ENCODE measurements at regions not wholly inside any gene's neighbourhood (a gene's known extent, or its start where the extent isn't known, plus 50 kb on each side); places are given as distances from the start of the nearest gene placed in this dataset.

DNA sequence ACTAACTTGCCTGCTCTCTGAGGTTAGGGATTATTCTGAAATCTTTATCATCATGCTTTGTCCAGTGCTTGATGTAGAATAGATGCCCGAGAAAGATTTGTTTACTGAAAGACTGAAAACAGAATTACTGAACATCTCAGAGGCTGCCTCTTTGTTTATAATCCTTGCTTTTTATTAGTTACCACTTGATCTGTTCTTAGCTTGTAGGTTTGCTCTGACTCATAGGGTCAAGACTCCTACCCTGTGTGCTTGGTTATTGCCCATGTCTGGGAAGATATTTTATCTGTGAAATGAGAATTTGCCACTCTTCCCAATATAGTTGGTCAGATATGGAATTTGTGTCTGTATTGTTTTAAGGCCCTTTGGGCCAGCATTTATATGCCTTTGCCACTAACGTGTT is 675.3 kb downstream of the DIAPH3 start:
- no peaks in the 10 kb centered on the region for H3K9me3 ChIP-seq
- H3K4me3 Mint-ChIP-seq, result no peak overlapping the region

DNA sequence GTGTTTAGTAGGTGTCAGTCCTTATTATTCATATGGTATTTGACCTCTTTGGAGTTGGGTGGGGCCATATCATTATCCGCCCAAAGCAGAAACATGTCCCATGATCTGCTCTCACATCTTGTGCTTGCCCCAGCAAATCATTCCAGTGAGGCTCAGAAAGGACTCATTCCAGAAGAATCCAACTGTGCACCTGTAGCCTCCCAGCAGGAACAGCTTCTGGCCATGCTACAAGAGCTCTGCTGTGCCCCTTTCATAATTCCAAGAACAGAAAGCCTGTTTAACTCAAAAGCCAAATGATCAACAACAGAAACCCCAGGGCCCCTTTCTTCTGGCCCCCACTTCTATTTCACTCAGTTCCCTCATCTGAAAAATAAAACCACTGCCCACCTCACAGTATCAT is 673.1 kb downstream of the DIAPH3 start:
- WGBS (ENCODE audit: insufficient coverage), result 100% methylated on average over 1 of the region's 1 CpG
- Histone ChIP-seq H3K4me3 (ENCODE audit: control insufficient read depth in 1 of 2, extremely low read depth in 1 of 2, low read length in 1 of 2) (no peak overlapping the region), H3K36me3 (ENCODE audit: control insufficient read depth in 2 of 2, extremely low read depth in 1 of 2, insufficient read depth in 1 of 2, low read length in 1 of 2) (no peaks in the 10 kb centered on the region), H3K4me1 (ENCODE audit: control insufficient read depth in 1 of 2, extremely low read depth in 1 of 2, insufficient read depth in 2 of 2, low read length in 2 of 2) (no peaks in the 10 kb centered on the region), H3K27ac (ENCODE audit: low read length) (no peak overlapping the region), H3K27me3 (replicated peaks in 1 of 2; ENCODE audit: control insufficient read depth in 2 of 2, extremely low read depth in 1 of 2, insufficient read depth in 2 of 2, low read length in 1 of 2) (no peaks in the 10 kb centered on the region), H3K9me3 (no peaks in the 10 kb centered on the region)
- no peak for ATAC-seq (replicated peaks in 1 of 4)
- H3K9me3 Mint-ChIP-seq, result no peaks in the 10 kb centered on the region
- H3K4me1 Mint-ChIP-seq, result peaks cover 0 to 2% (median 0%) of the 10 kb centered on the region in 3 donors
- no peak overlapping the region for H3K27ac Mint-ChIP-seq
- no peaks in the 10 kb centered on the region for H3K36me3 Mint-ChIP-seq
- H3K4me3 Mint-ChIP-seq, result no peak overlapping the region
- H3K27me3 Mint-ChIP-seq, result peaks cover 7 to 10% of the 10 kb centered on the region in 2 donors
- CTCF ChIA-PET, result no interaction called here
- DNase-seq, result no peak
- POLR2A ChIA-PET, result no interaction called here

More for the DNA sequence above, 675.3 kb downstream of the DIAPH3 start:
- POLR2A ChIA-PET, result no interaction called here
- H3K36me3 Mint-ChIP-seq, result no peaks in the 10 kb centered on the region
- Histone ChIP-seq H3K4me1 (ENCODE audit: control insufficient read depth in 1 of 2, extremely low read depth in 1 of 2, insufficient read depth in 2 of 2, low read length in 2 of 2) (no peaks in the 10 kb centered on the region), H3K27ac (ENCODE audit: low read length) (no peak overlapping the region), H3K36me3 (ENCODE audit: control insufficient read depth in 2 of 2, extremely low read depth in 1 of 2, insufficient read depth in 1 of 2, low read length in 1 of 2) (no peaks in the 10 kb centered on the region), H3K4me3 (ENCODE audit: control insufficient read depth in 1 of 2, extremely low read depth in 1 of 2, low read length in 1 of 2) (no peak overlapping the region), H3K27me3 (replicated peaks in 1 of 2; ENCODE audit: control insufficient read depth in 2 of 2, extremely low read depth in 1 of 2, insufficient read depth in 2 of 2, low read length in 1 of 2) (no peaks in the 10 kb centered on the region)
- no peak for ATAC-seq (replicated peaks in 1 of 4)
- peaks cover 7 to 11% of the 10 kb centered on the region in 2 donors for H3K27me3 Mint-ChIP-seq
- DNase-seq, result no peak
- no peaks in the 10 kb centered on the region for H3K9me3 Mint-ChIP-seq
- CTCF ChIA-PET, result no interaction called here
- H3K4me1 Mint-ChIP-seq, result no peaks in the 10 kb centered on the region
- H3K27ac Mint-ChIP-seq, result no peak overlapping the region
- WGBS (ENCODE audit: insufficient coverage), result no CpG with 5 or more reads among the region's 2 CpGs

DNA sequence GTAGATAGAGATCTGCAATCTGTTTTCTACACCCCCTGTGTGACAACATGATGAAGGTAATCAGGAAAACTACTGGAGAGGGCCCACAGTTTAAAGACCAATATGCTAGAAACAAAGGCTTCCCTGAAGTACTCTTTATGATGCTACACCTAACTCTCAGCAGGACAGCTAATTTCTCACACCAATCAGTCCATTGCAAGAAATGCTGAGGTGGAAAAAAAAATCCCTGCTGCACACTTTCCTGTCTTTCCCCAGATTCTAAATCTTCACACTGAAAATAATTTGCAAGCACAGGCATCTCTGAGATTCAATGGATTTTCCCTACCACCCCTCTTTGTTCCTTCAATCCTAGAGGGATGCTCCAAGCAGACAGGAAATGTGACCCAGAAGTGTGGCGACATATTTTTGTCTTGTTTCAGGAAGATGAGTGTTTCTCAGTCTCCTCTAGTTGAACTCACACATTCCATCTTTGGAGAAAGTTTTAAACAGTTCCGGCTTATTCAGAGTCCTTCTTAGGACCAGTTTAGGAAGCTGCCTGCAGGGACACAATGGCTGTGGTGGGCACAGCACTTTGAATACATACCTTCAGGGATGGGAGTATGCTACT is 671.6 kb downstream of the DIAPH3 start:
- Mint-ChIP-seq H3K36me3 (no peaks in the 10 kb centered on the region), H3K27ac (no peak overlapping the region), H3K4me1 (peaks cover 0 to 2% (median 0%) of the 10 kb centered on the region in 3 donors), H3K9me3 (no peaks in the 10 kb centered on the region), H3K27me3 (peaks cover 3 to 7% of the 10 kb centered on the region in 2 donors), H3K4me3 (no peak overlapping the region)
- POLR2A ChIA-PET, result no interaction called here
- no peaks in the 10 kb centered on the region for H3K4me1 ChIP-seq (ENCODE audit: control insufficient read depth in 1 of 2, extremely low read depth in 1 of 2, insufficient read depth in 2 of 2, low read length in 2 of 2)
- DNase-seq (no peak), ATAC-seq (replicated peaks in 1 of 4) (no peak)
- WGBS (ENCODE audit: insufficient coverage), result no CpG with 5 or more reads among the region's 2 CpGs
- no peaks in the 10 kb centered on the region for H3K9me3 ChIP-seq
- no peak overlapping the region for H3K4me3 ChIP-seq (ENCODE audit: control insufficient read depth in 1 of 2, extremely low read depth in 1 of 2, low read length in 1 of 2)
- H3K27me3 ChIP-seq (replicated peaks in 1 of 2; ENCODE audit: control insufficient read depth in 2 of 2, extremely low read depth in 1 of 2, insufficient read depth in 2 of 2, low read length in 1 of 2), result no peaks in the 10 kb centered on the region
- CTCF ChIA-PET, result no interaction called here
- no peaks in the 10 kb centered on the region for H3K36me3 ChIP-seq (ENCODE audit: control insufficient read depth in 2 of 2, extremely low read depth in 1 of 2, insufficient read depth in 1 of 2, low read length in 1 of 2)
- no peak overlapping the region for H3K27ac ChIP-seq (ENCODE audit: low read length)

DNA sequence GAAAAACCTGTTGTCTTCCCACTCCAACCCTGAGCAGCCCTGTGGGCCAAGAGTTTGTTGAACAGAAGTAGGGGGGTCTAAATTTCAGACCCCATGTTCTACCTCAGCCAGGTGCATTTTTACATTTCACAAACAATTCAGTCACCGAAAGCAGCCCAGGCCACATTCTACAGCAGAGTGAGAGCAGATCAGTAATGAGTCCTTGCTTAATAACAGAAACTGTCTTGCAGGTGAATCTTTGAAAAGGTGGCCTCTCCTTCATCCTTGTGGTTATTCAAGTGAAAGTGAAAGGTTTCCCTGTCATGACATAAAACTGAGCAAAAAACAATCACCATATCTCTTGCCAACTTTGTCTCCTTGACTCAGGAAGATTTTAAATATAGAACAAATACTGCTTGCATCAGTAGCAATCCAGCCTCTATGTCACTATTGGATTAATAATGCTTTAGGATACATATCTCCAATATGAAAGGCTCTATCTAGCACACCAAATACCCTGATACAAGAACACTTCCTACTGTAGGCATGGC is 670.2 kb downstream of the DIAPH3 start:
- no peak overlapping the region for H3K27ac ChIP-seq (ENCODE audit: low read length)
- Mint-ChIP-seq H3K9me3 (no peaks in the 10 kb centered on the region), H3K36me3 (no peaks in the 10 kb centered on the region), H3K27ac (no peak overlapping the region), H3K27me3 (peaks cover 3 to 4% of the 10 kb centered on the region in 2 donors), H3K4me1 (peaks cover 0 to 2% (median 0%) of the 10 kb centered on the region in 3 donors), H3K4me3 (no peak overlapping the region)
- no peaks in the 10 kb centered on the region for H3K9me3 ChIP-seq
- H3K27me3 ChIP-seq (replicated peaks in 1 of 2; ENCODE audit: control insufficient read depth in 2 of 2, extremely low read depth in 1 of 2, insufficient read depth in 2 of 2, low read length in 1 of 2), result no peaks in the 10 kb centered on the region
- CTCF ChIA-PET, result no interaction called here
- DNase-seq (no peak), ATAC-seq (replicated peaks in 1 of 4) (no peak)
- no CpG with 5 or more reads among the region's 1 CpG for WGBS (ENCODE audit: insufficient coverage)
- no peak overlapping the region for H3K4me3 ChIP-seq (ENCODE audit: control insufficient read depth in 1 of 2, extremely low read depth in 1 of 2, low read length in 1 of 2)
- H3K36me3 ChIP-seq (ENCODE audit: control insufficient read depth in 2 of 2, extremely low read depth in 1 of 2, insufficient read depth in 1 of 2, low read length in 1 of 2), result no peaks in the 10 kb centered on the region
- POLR2A ChIA-PET, result no interaction called here
- no peaks in the 10 kb centered on the region for H3K4me1 ChIP-seq (ENCODE audit: control insufficient read depth in 1 of 2, extremely low read depth in 1 of 2, insufficient read depth in 2 of 2, low read length in 2 of 2)

DNA sequence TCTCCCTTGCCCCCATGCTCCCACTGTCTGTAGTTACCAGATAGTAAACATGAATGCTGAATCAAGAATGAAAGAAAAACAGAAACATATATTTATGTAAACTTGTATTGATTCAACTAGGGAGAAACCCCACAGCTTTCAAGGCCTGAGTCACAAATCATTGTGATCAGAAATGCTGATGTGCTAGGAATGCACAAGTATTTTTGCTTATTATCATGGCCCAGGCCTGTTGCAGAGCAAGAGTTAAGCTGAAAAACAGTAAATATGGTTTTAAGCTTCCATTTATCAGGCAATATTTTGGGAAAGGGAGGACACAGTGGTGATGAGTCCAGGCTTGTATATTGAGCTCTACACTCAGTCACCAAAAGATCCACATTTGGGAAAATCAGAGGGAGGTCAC is 669.6 kb downstream of the DIAPH3 start:
- no peak for DNase-seq
- peaks cover 0 to 3% of the 10 kb centered on the region in 2 donors for H3K27me3 Mint-ChIP-seq
- H3K4me3 Mint-ChIP-seq, result no peak overlapping the region
- no peak overlapping the region for H3K27ac Mint-ChIP-seq
- Histone ChIP-seq H3K4me3 (ENCODE audit: control insufficient read depth in 1 of 2, extremely low read depth in 1 of 2, low read length in 1 of 2) (no peak overlapping the region), H3K27ac (ENCODE audit: low read length) (no peak overlapping the region), H3K36me3 (ENCODE audit: control insufficient read depth in 2 of 2, extremely low read depth in 1 of 2, insufficient read depth in 1 of 2, low read length in 1 of 2) (no peaks in the 10 kb centered on the region), H3K27me3 (replicated peaks in 1 of 2; ENCODE audit: control insufficient read depth in 2 of 2, extremely low read depth in 1 of 2, insufficient read depth in 2 of 2, low read length in 1 of 2) (no peaks in the 10 kb centered on the region), H3K9me3 (no peaks in the 10 kb centered on the region), H3K4me1 (ENCODE audit: control insufficient read depth in 1 of 2, extremely low read depth in 1 of 2, insufficient read depth in 2 of 2, low read length in 2 of 2) (no peaks in the 10 kb centered on the region)
- ChIA-PET CTCF (no interaction called here), POLR2A (no interaction called here)
- H3K9me3 Mint-ChIP-seq, result no peaks in the 10 kb centered on the region
- peaks cover 0 to 2% (median 0%) of the 10 kb centered on the region in 3 donors for H3K4me1 Mint-ChIP-seq
- H3K36me3 Mint-ChIP-seq, result no peaks in the 10 kb centered on the region
- no peak for ATAC-seq (replicated peaks in 1 of 4)

DNA sequence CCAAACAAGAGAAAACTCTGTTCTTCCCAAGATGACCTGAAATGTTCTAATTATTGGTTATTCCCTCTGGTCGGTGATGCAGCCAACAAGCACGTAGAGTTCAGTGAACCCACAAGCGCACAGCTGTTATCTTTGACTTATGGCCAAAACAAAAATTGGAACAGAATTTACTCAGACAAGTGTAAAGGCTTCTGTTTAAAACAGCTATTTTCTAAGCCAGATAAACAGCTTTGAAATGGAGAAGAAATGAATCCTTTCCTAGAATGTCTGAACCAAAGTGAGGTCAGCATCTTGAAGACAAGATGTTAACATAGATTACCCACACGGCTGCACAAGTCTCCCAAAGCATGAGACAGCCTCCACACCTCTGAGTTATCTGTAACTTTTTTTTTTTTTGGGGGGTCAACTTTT is 669.2 kb downstream of the DIAPH3 start:
- peaks cover 0 to 3% of the 10 kb centered on the region in 2 donors for H3K27me3 Mint-ChIP-seq
- H3K36me3 ChIP-seq (ENCODE audit: control insufficient read depth in 2 of 2, extremely low read depth in 1 of 2, insufficient read depth in 1 of 2, low read length in 1 of 2), result no peaks in the 10 kb centered on the region
- 90% methylated on average over 2 of the region's 4 CpGs for WGBS (ENCODE audit: insufficient coverage)
- ChIA-PET POLR2A (no interaction called here), CTCF (no interaction called here)
- ATAC-seq (replicated peaks in 1 of 4) (no peak), DNase-seq (no peak)
- no peaks in the 10 kb centered on the region for H3K9me3 ChIP-seq
- no peak overlapping the region for H3K27ac Mint-ChIP-seq
- peaks cover 0 to 2% (median 0%) of the 10 kb centered on the region in 3 donors for H3K4me1 Mint-ChIP-seq
- no peaks in the 10 kb centered on the region for H3K9me3 Mint-ChIP-seq
- no peaks in the 10 kb centered on the region for H3K4me1 ChIP-seq (ENCODE audit: control insufficient read depth in 1 of 2, extremely low read depth in 1 of 2, insufficient read depth in 2 of 2, low read length in 2 of 2)
- no peaks in the 10 kb centered on the region for H3K27me3 ChIP-seq (replicated peaks in 1 of 2; ENCODE audit: control insufficient read depth in 2 of 2, extremely low read depth in 1 of 2, insufficient read depth in 2 of 2, low read length in 1 of 2)
- H3K36me3 Mint-ChIP-seq, result no peaks in the 10 kb centered on the region
- H3K27ac ChIP-seq (ENCODE audit: low read length), result no peak overlapping the region
- no peak overlapping the region for H3K4me3 Mint-ChIP-seq
- no peak overlapping the region for H3K4me3 ChIP-seq (ENCODE audit: control insufficient read depth in 1 of 2, extremely low read depth in 1 of 2, low read length in 1 of 2)

DNA sequence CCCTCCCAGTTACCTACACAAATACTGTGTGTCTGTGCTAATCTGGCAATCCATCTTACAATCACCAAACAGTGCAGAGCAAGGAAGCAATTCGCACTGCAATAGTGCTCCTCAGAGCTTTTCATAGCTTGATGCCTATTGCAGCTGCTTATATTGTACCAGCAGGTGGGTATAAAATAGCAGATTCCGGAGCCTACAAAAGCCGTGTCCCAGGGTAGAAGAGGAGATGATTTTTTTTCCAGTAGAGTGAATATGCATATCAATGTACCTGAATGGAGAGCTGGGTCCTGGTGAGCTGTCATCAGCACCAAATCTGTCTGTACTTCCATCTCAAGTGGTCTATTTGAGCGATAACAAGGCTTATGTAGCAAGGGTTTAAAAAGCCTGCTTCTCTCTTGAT is 668.4 kb downstream of the DIAPH3 start:
- CTCF ChIA-PET, result no interaction called here
- no peak for DNase-seq

More for the DNA sequence above, 668.4 kb downstream of the DIAPH3 start:
- WGBS (ENCODE audit: insufficient coverage), result 88% methylated on average over 1 of the region's 4 CpGs
- H3K4me3 Mint-ChIP-seq, result no peak overlapping the region
- POLR2A ChIA-PET, result no interaction called here
- no peaks in the 10 kb centered on the region for H3K9me3 Mint-ChIP-seq
- no peak overlapping the region for H3K27ac Mint-ChIP-seq
- ATAC-seq (replicated peaks in 1 of 4), result no peak
- H3K4me3 ChIP-seq (ENCODE audit: control insufficient read depth in 1 of 2, extremely low read depth in 1 of 2, low read length in 1 of 2), result no peak overlapping the region
- H3K36me3 Mint-ChIP-seq, result no peaks in the 10 kb centered on the region
- H3K27me3 ChIP-seq (replicated peaks in 1 of 2; ENCODE audit: control insufficient read depth in 2 of 2, extremely low read depth in 1 of 2, insufficient read depth in 2 of 2, low read length in 1 of 2), result no peaks in the 10 kb centered on the region
- H3K4me1 ChIP-seq (ENCODE audit: control insufficient read depth in 1 of 2, extremely low read depth in 1 of 2, insufficient read depth in 2 of 2, low read length in 2 of 2), result no peaks in the 10 kb centered on the region
- H3K27ac ChIP-seq (ENCODE audit: low read length), result no peak overlapping the region
- H3K4me1 Mint-ChIP-seq, result peaks cover 0 to 2% (median 0%) of the 10 kb centered on the region in 3 donors
- H3K9me3 ChIP-seq, result no peaks in the 10 kb centered on the region
- no peaks in the 10 kb centered on the region for H3K36me3 ChIP-seq (ENCODE audit: control insufficient read depth in 2 of 2, extremely low read depth in 1 of 2, insufficient read depth in 1 of 2, low read length in 1 of 2)
- peaks cover 0 to 3% of the 10 kb centered on the region in 2 donors for H3K27me3 Mint-ChIP-seq

Measured in T-cell (primary cell).